ENCODE measurements at regions not wholly inside any gene's neighbourhood (a gene's known extent, or its start where the extent isn't known, plus 50 kb on each side); places are given as distances from the start of the nearest gene placed in this dataset.

DNA sequence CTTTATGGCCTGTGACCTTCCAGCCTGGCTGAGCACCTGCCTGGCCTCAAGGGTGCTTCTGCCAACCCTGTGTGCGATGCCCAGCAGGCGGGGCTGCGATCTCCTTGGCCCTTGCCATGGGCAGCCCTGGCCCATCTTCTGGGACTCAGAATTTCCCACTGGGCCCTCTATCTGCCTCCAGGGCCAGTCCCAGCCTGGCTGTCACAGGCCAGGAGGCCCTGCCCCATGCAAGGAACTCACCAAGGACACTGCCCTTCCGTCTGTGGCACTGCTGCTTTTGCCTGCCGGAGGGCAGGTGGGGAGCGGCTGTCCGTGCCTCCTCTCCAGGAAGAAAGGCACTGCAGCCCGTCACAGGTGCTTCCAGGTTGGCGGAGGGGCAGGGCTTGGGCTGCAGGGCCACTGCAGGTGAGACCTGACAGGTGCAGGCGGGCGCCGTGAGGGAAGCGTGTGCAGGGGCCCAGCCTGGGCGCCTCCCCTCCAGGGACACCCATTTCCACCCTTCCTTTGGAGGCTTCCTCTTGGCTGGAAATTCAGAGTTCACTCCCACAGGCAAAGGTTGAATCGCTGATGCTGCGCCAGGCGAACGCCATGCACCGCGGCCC is 177.8 kb downstream of the KIF26A start (continued):
- TF ChIP-seq, protein P1, sequence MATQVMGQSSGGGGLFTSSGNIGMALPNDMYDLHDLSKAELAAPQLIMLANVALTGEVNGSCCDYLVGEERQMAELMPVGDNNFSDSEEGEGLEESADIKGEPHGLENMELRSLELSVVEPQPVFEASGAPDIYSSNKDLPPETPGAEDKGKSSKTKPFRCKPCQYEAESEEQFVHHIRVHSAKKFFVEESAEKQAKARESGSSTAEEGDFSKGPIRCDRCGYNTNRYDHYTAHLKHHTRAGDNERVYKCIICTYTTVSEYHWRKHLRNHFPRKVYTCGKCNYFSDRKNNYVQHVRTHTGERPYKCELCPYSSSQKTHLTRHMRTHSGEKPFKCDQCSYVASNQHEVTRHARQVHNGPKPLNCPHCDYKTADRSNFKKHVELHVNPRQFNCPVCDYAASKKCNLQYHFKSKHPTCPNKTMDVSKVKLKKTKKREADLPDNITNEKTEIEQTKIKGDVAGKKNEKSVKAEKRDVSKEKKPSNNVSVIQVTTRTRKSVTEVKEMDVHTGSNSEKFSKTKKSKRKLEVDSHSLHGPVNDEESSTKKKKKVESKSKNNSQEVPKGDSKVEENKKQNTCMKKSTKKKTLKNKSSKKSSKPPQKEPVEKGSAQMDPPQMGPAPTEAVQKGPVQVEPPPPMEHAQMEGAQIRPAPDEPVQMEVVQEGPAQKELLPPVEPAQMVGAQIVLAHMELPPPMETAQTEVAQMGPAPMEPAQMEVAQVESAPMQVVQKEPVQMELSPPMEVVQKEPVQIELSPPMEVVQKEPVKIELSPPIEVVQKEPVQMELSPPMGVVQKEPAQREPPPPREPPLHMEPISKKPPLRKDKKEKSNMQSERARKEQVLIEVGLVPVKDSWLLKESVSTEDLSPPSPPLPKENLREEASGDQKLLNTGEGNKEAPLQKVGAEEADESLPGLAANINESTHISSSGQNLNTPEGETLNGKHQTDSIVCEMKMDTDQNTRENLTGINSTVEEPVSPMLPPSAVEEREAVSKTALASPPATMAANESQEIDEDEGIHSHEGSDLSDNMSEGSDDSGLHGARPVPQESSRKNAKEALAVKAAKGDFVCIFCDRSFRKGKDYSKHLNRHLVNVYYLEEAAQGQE (IDR thresholded peaks at IDR 0.05; ENCODE audit: unreplicated experiment), result no peak
- TF ChIP-seq, protein P2, sequence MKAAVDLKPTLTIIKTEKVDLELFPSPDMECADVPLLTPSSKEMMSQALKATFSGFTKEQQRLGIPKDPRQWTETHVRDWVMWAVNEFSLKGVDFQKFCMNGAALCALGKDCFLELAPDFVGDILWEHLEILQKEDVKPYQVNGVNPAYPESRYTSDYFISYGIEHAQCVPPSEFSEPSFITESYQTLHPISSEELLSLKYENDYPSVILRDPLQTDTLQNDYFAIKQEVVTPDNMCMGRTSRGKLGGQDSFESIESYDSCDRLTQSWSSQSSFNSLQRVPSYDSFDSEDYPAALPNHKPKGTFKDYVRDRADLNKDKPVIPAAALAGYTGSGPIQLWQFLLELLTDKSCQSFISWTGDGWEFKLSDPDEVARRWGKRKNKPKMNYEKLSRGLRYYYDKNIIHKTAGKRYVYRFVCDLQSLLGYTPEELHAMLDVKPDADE (IDR thresholded peaks at IDR 0.05), result no peak
- TF ChIP-seq EZH2 (IDR thresholded peaks at IDR 0.05; ENCODE audit: low read depth, unreplicated experiment), result no peak
- no peak for TF ChIP-seq POLR2AphosphoS5 (IDR thresholded peaks at IDR 0.05; ENCODE audit: low read depth)

GRCh38 chr14:104316723-104317491 is 178.5 kb downstream of the KIF26A start:
- no peak overlapping the region for H3K27ac ChIP-seq (ENCODE audit: low read depth)
- no peak overlapping the region for H2AFZ ChIP-seq
- ATAC-seq (no peak), DNase-seq (ENCODE audit: low spot score) (no peak)
- no peaks in the 10 kb centered on the region for H4K20me1 ChIP-seq (replicated peaks; ENCODE audit: insufficient read depth)
- H3K4me2 ChIP-seq, result no peak overlapping the region
- Mint-ChIP-seq H3K27me3 (ENCODE audit: insufficient read depth, low read depth, poor library complexity) (peaks cover 2% of the 10 kb centered on the region), H3K4me1 (no peaks in the 10 kb centered on the region), H3K4me3 (no peak overlapping the region), H3K36me3 (ENCODE audit: low read depth) (no peaks in the 10 kb centered on the region), H3K27ac (no peak overlapping the region), H3K9me3 (no peaks in the 10 kb centered on the region; the same call in 2 of the 3 replicates)
- no peaks in the 10 kb centered on the region; the same call in 1 of the 2 replicates for H3K9me2 ChIP-seq (ENCODE audit: insufficient read depth)
- no peaks in the 10 kb centered on the region for H3K27me3 ChIP-seq (ENCODE audit: insufficient read depth)
- H3F3A ChIP-seq (replicated peaks; ENCODE audit: low read depth), result no peaks in the 10 kb centered on the region
- H3K4me3 ChIP-seq, result no peak overlapping the region
- H3K4me1 ChIP-seq (ENCODE audit: insufficient read depth), result no peaks in the 10 kb centered on the region
- no peaks in the 10 kb centered on the region for H3K79me2 ChIP-seq (replicated peaks; ENCODE audit: insufficient read depth)
- no peaks in the 10 kb centered on the region for H3K36me3 ChIP-seq (ENCODE audit: insufficient read depth)
- TF ChIP-seq, protein P2 (IDR thresholded peaks at IDR 0.05), result no peak
- TF ChIP-seq EZH2phosphoT487 (IDR thresholded peaks at IDR 0.05; ENCODE audit: unreplicated experiment), result no peak
- TF ChIP-seq NANOG (IDR thresholded peaks at IDR 0.05; ENCODE audit: borderline replicate concordance), result no peak
- no peak for TF ChIP-seq CREB1 (CRISPR knock-in tag; IDR thresholded peaks at IDR 0.05; ENCODE audit: low read depth)
- TF ChIP-seq JUNB (IDR thresholded peaks at IDR 0.05; ENCODE audit: unreplicated experiment), result no peak
- TF ChIP-seq CTCF (conservative IDR thresholded peaks at IDR 0.05; ENCODE audit: low read depth in 2 of 2), result no peak
- TF ChIP-seq STAT1 (IDR thresholded peaks at IDR 0.05; ENCODE audit: unreplicated experiment), result no peak
- no peak for TF ChIP-seq ZNF331 (CRISPR knock-in tag; IDR thresholded peaks at IDR 0.05; ENCODE audit: low read depth)
- no peak for TF ChIP-seq POLR2AphosphoS5 (IDR thresholded peaks at IDR 0.05; ENCODE audit: low read depth)
- TF ChIP-seq, protein P1 (IDR thresholded peaks at IDR 0.05; ENCODE audit: unreplicated experiment), result no peak

Measured in GM23338 (cell line).